ENCODE measurements at regions not wholly inside any gene's neighbourhood (a gene's known extent, or its start where the extent isn't known, plus 50 kb on each side); places are given as distances from the start of the nearest gene placed in this dataset.

- H3K79me1 ChIP-seq (ENCODE audit: low read length): peaks cover 14% of the 10 kb centered on the region
- WGBS (ENCODE audit: extremely low coverage, insufficient coverage, insufficient read length): no CpG with 5 or more reads among the region's 6 CpGs
- no peak overlapping the region for H3K4ac ChIP-seq (ENCODE audit: low read depth, low read length)
- H2BK5ac ChIP-seq (ENCODE audit: low read depth, low read length, poor library complexity): no peak overlapping the region
- no peak overlapping the region for H2AFZ ChIP-seq (ENCODE audit: insufficient read depth, low read length, poor library complexity)
- H3K9ac ChIP-seq (ENCODE audit: low read length): no peak overlapping the region
- H3K27me3 ChIP-seq (ENCODE audit: insufficient read depth, low read length): no peaks in the 10 kb centered on the region
- no peaks in the 10 kb centered on the region for H3K9me3 ChIP-seq (ENCODE audit: insufficient read depth, low read depth, low read length)
- no peak overlapping the region for H3K23ac ChIP-seq (ENCODE audit: low read length)
- H3K79me2 ChIP-seq (ENCODE audit: control insufficient read depth, insufficient read depth, low read length, poor library complexity): no peaks in the 10 kb centered on the region
- no peaks in the 10 kb centered on the region for H3K36me3 ChIP-seq (ENCODE audit: control insufficient read depth in 1 of 2, insufficient read depth in 2 of 2, low read length in 2 of 2)
- DNase-seq: peak in 1 of 2 donors; percentile 29
- H4K8ac ChIP-seq (ENCODE audit: low read depth, low read length): no peak overlapping the region
- H3K27ac ChIP-seq (ENCODE audit: low read depth, low read length): no peak overlapping the region
- H4K91ac ChIP-seq (ENCODE audit: low read depth, low read length): no peak overlapping the region
- H3K4me1 ChIP-seq (ENCODE audit: control insufficient read depth in 1 of 2, insufficient read depth in 2 of 2, low read length in 2 of 2): peaks cover 10 to 15% of the 10 kb centered on the region in 2 experiments
- no peak overlapping the region for H3K14ac ChIP-seq (ENCODE audit: low read length)
- H2BK12ac ChIP-seq (ENCODE audit: low read length): no peak overlapping the region
- H4K12ac ChIP-seq (ENCODE audit: low read depth, low read length): no peak overlapping the region
- H3K4me3 ChIP-seq (ENCODE audit: low read depth, low read length): no peak overlapping the region
- no peak overlapping the region for H3K4me2 ChIP-seq (ENCODE audit: low read length)
- no peak overlapping the region for H2AK5ac ChIP-seq (ENCODE audit: low read length)
- no peak overlapping the region for H2BK120ac ChIP-seq (ENCODE audit: insufficient read depth, low read length, poor library complexity)
- no peak overlapping the region for H3K18ac ChIP-seq (ENCODE audit: low read length)
These were observed 70.3 kb upstream of the DSG1 start for GRCh38 chr18:31247574-31248199.

GRCh38 chr18:31248783-31249521 lies 69.0 kb upstream of the DSG1 start:
- no peak overlapping the region for H2BK5ac ChIP-seq (ENCODE audit: low read depth, low read length, poor library complexity)
- peaks cover 6 to 10% of the 10 kb centered on the region in 2 experiments for H3K4me1 ChIP-seq (ENCODE audit: control insufficient read depth in 1 of 2, insufficient read depth in 2 of 2, low read length in 2 of 2)
- H3K79me1 ChIP-seq (ENCODE audit: low read length): peaks cover 10% of the 10 kb centered on the region
- no peak overlapping the region for H2AFZ ChIP-seq (ENCODE audit: insufficient read depth, low read length, poor library complexity)
- H3K27me3 ChIP-seq (ENCODE audit: insufficient read depth, low read length): no peaks in the 10 kb centered on the region
- no peak overlapping the region for H3K23ac ChIP-seq (ENCODE audit: low read length)
- H3K4ac ChIP-seq (ENCODE audit: low read depth, low read length): no peak overlapping the region
- H3K27ac ChIP-seq (ENCODE audit: low read depth, low read length): peak overlapping the region; percentile 44
- no peak overlapping the region for H3K18ac ChIP-seq (ENCODE audit: low read length)
- H3K4me3 ChIP-seq (ENCODE audit: low read depth, low read length): no peak overlapping the region
- peak overlapping the region; percentile 55 for H3K9ac ChIP-seq (ENCODE audit: low read length)
- H2BK12ac ChIP-seq (ENCODE audit: low read length): no peak overlapping the region
- no peak overlapping the region for H3K14ac ChIP-seq (ENCODE audit: low read length)
- no peak overlapping the region for H4K8ac ChIP-seq (ENCODE audit: low read depth, low read length)
- no peak overlapping the region for H4K12ac ChIP-seq (ENCODE audit: low read depth, low read length)
- no peak for DNase-seq
- no CpG with 5 or more reads among the region's 6 CpGs for WGBS (ENCODE audit: extremely low coverage, insufficient coverage, insufficient read length)
- H4K91ac ChIP-seq (ENCODE audit: low read depth, low read length): no peak overlapping the region
- H3K4me2 ChIP-seq (ENCODE audit: low read length): no peak overlapping the region
- no peak overlapping the region for H2AK5ac ChIP-seq (ENCODE audit: low read length)
- H3K36me3 ChIP-seq (ENCODE audit: control insufficient read depth in 1 of 2, insufficient read depth in 2 of 2, low read length in 2 of 2): no peaks in the 10 kb centered on the region
- no peaks in the 10 kb centered on the region for H3K9me3 ChIP-seq (ENCODE audit: insufficient read depth, low read depth, low read length)
- no peaks in the 10 kb centered on the region for H3K79me2 ChIP-seq (ENCODE audit: control insufficient read depth, insufficient read depth, low read length, poor library complexity)
- no peak overlapping the region for H2BK120ac ChIP-seq (ENCODE audit: insufficient read depth, low read length, poor library complexity)

DNA sequence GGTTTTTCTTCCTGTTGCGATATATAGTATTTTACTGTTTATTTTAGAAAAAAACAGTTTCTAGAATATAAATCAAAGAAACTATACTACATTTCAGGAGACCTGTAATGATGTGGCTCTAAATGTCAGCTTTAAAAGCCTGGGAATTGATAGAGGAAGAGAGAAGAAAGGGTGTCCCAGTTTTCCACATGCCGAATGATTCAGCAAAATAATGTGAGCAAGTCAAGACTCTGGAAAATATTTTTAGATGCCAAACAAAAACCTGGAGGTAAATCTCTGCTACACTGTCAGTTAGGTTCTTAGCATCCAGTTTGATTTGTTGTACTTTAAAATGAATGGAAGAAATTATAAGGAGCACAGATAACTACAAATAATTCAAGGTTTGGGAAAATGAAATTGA lies 67.1 kb upstream of the DSG1 start:
- Histone ChIP-seq H2AK5ac (ENCODE audit: low read length) (no peak overlapping the region), H4K91ac (ENCODE audit: low read depth, low read length) (no peak overlapping the region), H3K4ac (ENCODE audit: low read depth, low read length) (no peak overlapping the region), H2BK120ac (ENCODE audit: insufficient read depth, low read length, poor library complexity) (no peak overlapping the region), H3K36me3 (ENCODE audit: control insufficient read depth in 1 of 2, insufficient read depth in 2 of 2, low read length in 2 of 2) (no peaks in the 10 kb centered on the region), H3K27ac (ENCODE audit: low read depth, low read length) (no peak overlapping the region), H3K18ac (ENCODE audit: low read length) (no peak overlapping the region), H3K14ac (ENCODE audit: low read length) (no peak overlapping the region), H3K4me1 (ENCODE audit: control insufficient read depth in 1 of 2, insufficient read depth in 2 of 2, low read length in 2 of 2) (peaks cover 3 to 5% of the 10 kb centered on the region in 2 experiments), H4K12ac (ENCODE audit: low read depth, low read length) (no peak overlapping the region), H2BK5ac (ENCODE audit: low read depth, low read length, poor library complexity) (no peak overlapping the region), H3K9ac (ENCODE audit: low read length) (no peak overlapping the region), H2AFZ (ENCODE audit: insufficient read depth, low read length, poor library complexity) (no peak overlapping the region), H3K27me3 (ENCODE audit: insufficient read depth, low read length) (no peaks in the 10 kb centered on the region), H3K79me2 (ENCODE audit: control insufficient read depth, insufficient read depth, low read length, poor library complexity) (no peaks in the 10 kb centered on the region), H3K9me3 (ENCODE audit: insufficient read depth, low read depth, low read length) (no peaks in the 10 kb centered on the region), H3K4me3 (ENCODE audit: low read depth, low read length) (no peak overlapping the region), H3K4me2 (ENCODE audit: low read length) (no peak overlapping the region), H3K23ac (ENCODE audit: low read length) (no peak overlapping the region), H2BK12ac (ENCODE audit: low read length) (no peak overlapping the region), H4K8ac (ENCODE audit: low read depth, low read length) (no peak overlapping the region), H3K79me1 (ENCODE audit: low read length) (peaks cover 9% of the 10 kb centered on the region)
- DNase-seq: no peak
- no CpG with 5 or more reads among the region's 2 CpGs for WGBS (ENCODE audit: extremely low coverage, insufficient coverage, insufficient read length)

GRCh38 chr18:31252522-31252921 lies 65.4 kb upstream of the DSG1 start:
- no CpG with 5 or more reads among the region's 1 CpG for WGBS (ENCODE audit: extremely low coverage, insufficient coverage, insufficient read length)
- no peak for DNase-seq

More at GRCh38 chr18:31252522-31252921, 65.4 kb upstream of the DSG1 start:
- Histone ChIP-seq H2BK5ac (ENCODE audit: low read depth, low read length, poor library complexity) (no peak overlapping the region), H3K4me1 (ENCODE audit: control insufficient read depth in 1 of 2, insufficient read depth in 2 of 2, low read length in 2 of 2) (no peaks in the 10 kb centered on the region), H4K91ac (ENCODE audit: low read depth, low read length) (no peak overlapping the region), H4K8ac (ENCODE audit: low read depth, low read length) (no peak overlapping the region), H3K4ac (ENCODE audit: low read depth, low read length) (no peak overlapping the region), H3K36me3 (ENCODE audit: control insufficient read depth in 1 of 2, insufficient read depth in 2 of 2, low read length in 2 of 2) (no peaks in the 10 kb centered on the region), H3K4me2 (ENCODE audit: low read length) (no peak overlapping the region), H3K79me2 (ENCODE audit: control insufficient read depth, insufficient read depth, low read length, poor library complexity) (no peaks in the 10 kb centered on the region), H3K9me3 (ENCODE audit: insufficient read depth, low read depth, low read length) (no peaks in the 10 kb centered on the region), H3K14ac (ENCODE audit: low read length) (no peak overlapping the region), H3K27ac (ENCODE audit: low read depth, low read length) (no peak overlapping the region), H3K79me1 (ENCODE audit: low read length) (peaks cover 6% of the 10 kb centered on the region), H3K27me3 (ENCODE audit: insufficient read depth, low read length) (no peaks in the 10 kb centered on the region), H2BK120ac (ENCODE audit: insufficient read depth, low read length, poor library complexity) (no peak overlapping the region), H2BK12ac (ENCODE audit: low read length) (no peak overlapping the region), H2AK5ac (ENCODE audit: low read length) (no peak overlapping the region), H3K4me3 (ENCODE audit: low read depth, low read length) (no peak overlapping the region), H2AFZ (ENCODE audit: insufficient read depth, low read length, poor library complexity) (no peak overlapping the region), H4K12ac (ENCODE audit: low read depth, low read length) (no peak overlapping the region), H3K9ac (ENCODE audit: low read length) (no peak overlapping the region), H3K18ac (ENCODE audit: low read length) (no peak overlapping the region), H3K23ac (ENCODE audit: low read length) (no peak overlapping the region)
